DND-41 (cell line): ENCODE measurements at regions not wholly inside any gene's neighbourhood (a gene's known extent, or its start where the extent isn't known, plus 50 kb on each side); places are given as distances from the start of the nearest gene placed in this dataset.

ENCODE experiments used
- ATAC-seq: fragments of 200-7000 bp; cut with Tn5 transposase; 3 replicates; pipeline ENCODE4 v1.9.1; 2021; ENCODE audit warnings: low read depth; ENCODE audit not compliant: insufficient read depth
- DNase-seq: peaks from one replicate; pipeline ENCODE4 v3.0.0-alpha.2; 2020
- H2AFZ ChIP-seq: 2 replicates; pipeline ENCODE4 v1.6.0; 2012; ENCODE audit warnings: low read depth, low read length
- H3K27ac ChIP-seq: 2 replicates; pipeline ENCODE4 v1.5.1; 2012; ENCODE audit warnings: low read length, inconsistent platforms
- H3K27me3 ChIP-seq: fragments of 200-600 bp; sonication (generic); 2 replicates; pipeline ENCODE4 v1.6.0; 2012; ENCODE audit warnings: low read length, mild to moderate bottlenecking, inconsistent platforms; ENCODE audit not compliant: insufficient read depth, poor library complexity
- H3K36me3 ChIP-seq: 2 replicates; pipeline ENCODE4 v1.5.1; 2012; ENCODE audit warnings: low read length, inconsistent platforms; ENCODE audit not compliant: insufficient read depth
- H3K4me1 ChIP-seq: 2 replicates; pipeline ENCODE4 v1.5.1; 2012; ENCODE audit warnings: mild to moderate bottlenecking, low read length; ENCODE audit not compliant: insufficient read depth
- H3K4me2 ChIP-seq: 2 replicates; pipeline ENCODE4 v1.6.0; 2012; ENCODE audit warnings: mild to moderate bottlenecking, moderate library complexity, low read length, inconsistent platforms; ENCODE audit not compliant: insufficient read depth
- H3K4me3 ChIP-seq, 2 experiments: fragments of 200-600 bp in 1 of 2; shearing (Covaris generic) in 1 of 2; 2 replicates each; pipeline ENCODE4 v1.5.1; 2012 to 2016; ENCODE audit warnings: inconsistent platforms in 2 of 2, low read length in 2 of 2, mild to moderate bottlenecking in 2 of 2, low read depth in 1 of 2, moderate library complexity in 1 of 2
- H3K79me2 ChIP-seq: 2 replicates; pipeline ENCODE4 v1.6.0; 2012; ENCODE audit warnings: low read length, inconsistent platforms; ENCODE audit not compliant: insufficient read depth
- H3K9ac ChIP-seq: 2 replicates; pipeline ENCODE4 v1.6.0; 2012; ENCODE audit warnings: low read depth, mild to moderate bottlenecking, inconsistent platforms, low read length, moderate library complexity
- H3K9me3 ChIP-seq: 2 replicates; pipeline ENCODE4 v1.5.1; 2012; ENCODE audit warnings: low read length, moderate library complexity, mild to moderate bottlenecking, inconsistent platforms; ENCODE audit not compliant: insufficient read depth, severe bottlenecking
- H4K20me1 ChIP-seq: 2 replicates; pipeline ENCODE4 v1.6.0; 2012; ENCODE audit warnings: low read length; ENCODE audit not compliant: insufficient read depth
- CTCF ChIP-seq: IDR thresholded peaks from 2 replicates; pipeline ENCODE4 v1.5.1; 2012; ENCODE audit warnings: borderline replicate concordance, low read length, moderate library complexity, mild to moderate bottlenecking; ENCODE audit not compliant: poor library complexity, severe bottlenecking; ENCODE audit errors: extremely low read depth
- EZH2 ChIP-seq: IDR thresholded peaks from 3 replicates; pipeline ENCODE4 v1.6.1; 2012; ENCODE audit warnings: borderline replicate concordance, low read depth, mild to moderate bottlenecking, moderate library complexity, low read length, inconsistent platforms; ENCODE audit not compliant: severe bottlenecking

- H3K4me2 ChIP-seq: no peak overlapping the region
- H3K9me3 ChIP-seq: peaks cover 18% of the 10 kb centered on the region
- H3K27ac ChIP-seq: no peak overlapping the region
- H3K27me3 ChIP-seq: no peaks in the 10 kb centered on the region
- H2AFZ ChIP-seq: no peak overlapping the region
- no peak overlapping the region for H3K9ac ChIP-seq
- H3K4me3 ChIP-seq: no peak overlapping the region
- no peak for TF ChIP-seq CTCF
- TF ChIP-seq EZH2: no peak
- DNase-seq (no peak), ATAC-seq (no peak)
- H4K20me1 ChIP-seq: no peaks in the 10 kb centered on the region
- no peaks in the 10 kb centered on the region for H3K79me2 ChIP-seq
- H3K36me3 ChIP-seq: no peaks in the 10 kb centered on the region; the same call in 1 of the 2 replicates
- H3K4me1 ChIP-seq: no peaks in the 10 kb centered on the region
These were observed 77.2 kb upstream of the CD180 start for GRCh38 chr5:67273689-67274356.

GRCh38 chr5:67272453-67273130 is 76.0 kb upstream of the CD180 start:
- H3K27me3 ChIP-seq: no peaks in the 10 kb centered on the region
- H3K36me3 ChIP-seq: no peaks in the 10 kb centered on the region

GRCh38 chr5:67268231-67269021 is 71.8 kb upstream of the CD180 start:
- no peak overlapping the region for H3K9ac ChIP-seq
- H3K79me2 ChIP-seq: no peaks in the 10 kb centered on the region
- no peak overlapping the region for H3K4me3 ChIP-seq
- no peaks in the 10 kb centered on the region for H3K9me3 ChIP-seq
- no peak for ATAC-seq
- no peaks in the 10 kb centered on the region for H4K20me1 ChIP-seq
- no peaks in the 10 kb centered on the region for H3K4me1 ChIP-seq
- no peak overlapping the region for H3K27ac ChIP-seq
- TF ChIP-seq EZH2 (no peak), CTCF (no peak)
- no peak overlapping the region for H3K4me2 ChIP-seq
- DNase-seq: no peak
- H3K36me3 ChIP-seq: no peaks in the 10 kb centered on the region
- H2AFZ ChIP-seq: no peak overlapping the region
- H3K27me3 ChIP-seq: no peaks in the 10 kb centered on the region

More at GRCh38 chr5:67272453-67273130, 76.0 kb upstream of the CD180 start:
- Histone ChIP-seq H3K4me3 (no peak overlapping the region), H3K4me2 (no peak overlapping the region), H3K4me1 (no peaks in the 10 kb centered on the region), H3K79me2 (no peaks in the 10 kb centered on the region), H4K20me1 (no peaks in the 10 kb centered on the region), H3K9me3 (peaks cover 7% of the 10 kb centered on the region), H2AFZ (no peak overlapping the region), H3K9ac (no peak overlapping the region), H3K27ac (no peak overlapping the region)
- TF ChIP-seq EZH2: no peak
- no peak for TF ChIP-seq CTCF
- DNase-seq (no peak), ATAC-seq (no peak)
